ENCODE measurements at regions not wholly inside any gene's neighbourhood (a gene's known extent, or its start where the extent isn't known, plus 50 kb on each side); places are given as distances from the start of the nearest gene placed in this dataset.

GRCh38 chr12:53804429-53804828 lies 52.6 kb upstream of the CISTR start:
- TF ChIP-seq CTCF (IDR thresholded peaks at IDR 0.05; ENCODE audit: low read depth, low read length) = no peak
- TF ChIP-seq MAX (IDR thresholded peaks at IDR 0.05; ENCODE audit: low read depth, low read length) = no peak

Measured in NB4 (cell line).